PC-3 (cell line): ENCODE measurements at regions not wholly inside any gene's neighbourhood (a gene's known extent, or its start where the extent isn't known, plus 50 kb on each side); places are given as distances from the start of the nearest gene placed in this dataset.

Experiments used
- ATAC-seq: fragments of 200-7000 bp; cut with Tn5 transposase; 2 replicates; pipeline ENCODE4 v1.9.1; 2020; ENCODE audit warnings: mild to moderate bottlenecking, moderate library complexity
- BruUV-seq: library from RNA; stranded (reverse); fragments of 400-500 nt; replicated peaks from 2 replicates; lab custom pipeline; 2021; lab: Mats Ljungman, UMichigan
- CTCF ChIA-PET: fragments of 300-600 bp; sonication (Branson Sonifier 250); formaldehyde crosslinking; loops from one replicate; lab custom pipeline; 2022; ENCODE audit warnings: antibody characterized with exemption; lab: Charles Lee
- POLR2A ChIA-PET: fragments of 300-600 bp; sonication (Branson Sonifier 250); formaldehyde crosslinking; loops from one replicate; lab custom pipeline; 2022; ENCODE audit warnings: antibody characterized with exemption; ENCODE audit not compliant: unreplicated experiment; lab: Charles Lee
- DNase-seq: peaks from one replicate; pipeline ENCODE4 v3.0.0-alpha.2; 2015
- H2AFZ ChIP-seq: fragments of 300-600 bp; sonication (generic); 2 replicates; pipeline ENCODE4 v1.6.0; 2016; ENCODE audit warnings: antibody characterized with exemption, low read length
- H3F3A ChIP-seq: fragments of 300-600 bp; sonication (generic); one replicate; pipeline ENCODE4 v1.6.0; 2017; ENCODE audit warnings: antibody characterized with exemption, low read length, control low read depth, mild to moderate bottlenecking; ENCODE audit not compliant: unreplicated experiment
- H3K27ac ChIP-seq: fragments of 300-600 bp; sonication (generic); 2 replicates; pipeline ENCODE4 v1.5.1; 2016; ENCODE audit warnings: mild to moderate bottlenecking, low read length
- H3K27me3 ChIP-seq: fragments of 300-600 bp; sonication (generic); 2 replicates; pipeline ENCODE4 v1.6.1; 2016; ENCODE audit warnings: low read length, mixed read lengths
- H3K36me3 ChIP-seq: fragments of 300-600 bp; sonication (generic); 2 replicates; pipeline ENCODE4 v1.6.1; 2016; ENCODE audit warnings: low read depth, mixed run types, low read length, mixed read lengths
- H3K4me1 ChIP-seq: fragments of 300-600 bp; sonication (generic); 2 replicates; pipeline ENCODE4 v1.5.1; 2016; ENCODE audit warnings: low read length; ENCODE audit not compliant: insufficient read depth
- H3K4me2 ChIP-seq: fragments of 300-600 bp; sonication (generic); 2 replicates; pipeline ENCODE4 v1.6.0; 2016; ENCODE audit warnings: low read length
- H3K4me3 ChIP-seq: fragments of 300-600 bp; sonication (generic); 2 replicates; pipeline ENCODE4 v1.5.1; 2016; ENCODE audit warnings: mild to moderate bottlenecking, low read length, mixed read lengths
- H3K79me2 ChIP-seq: fragments of 300-600 bp; sonication (generic); 2 replicates; pipeline ENCODE4 v1.6.1; 2017; ENCODE audit warnings: low read length, mixed read lengths
- H3K9ac ChIP-seq: fragments of 300-600 bp; sonication (generic); 2 replicates; pipeline ENCODE4 v1.6.0; 2016; ENCODE audit warnings: mild to moderate bottlenecking, low read length
- H3K9me2 ChIP-seq: fragments of 300-600 bp; sonication (generic); replicated peaks from 2 replicates; pipeline ENCODE4 v1.6.1; 2016; ENCODE audit warnings: mixed run types, low read length, mixed read lengths
- H3K9me3 ChIP-seq: fragments of 300-600 bp; sonication (generic); 2 replicates; pipeline ENCODE4 v1.6.1; 2016; ENCODE audit warnings: low read length, mixed read lengths
- H4K20me1 ChIP-seq: fragments of 300-600 bp; sonication (generic); 2 replicates; pipeline ENCODE4 v1.6.1; 2016; ENCODE audit warnings: low read length, mixed read lengths
- EZH2 ChIP-seq: fragments of 300-600 bp; sonication (generic); IDR thresholded peaks from one replicate; pipeline ENCODE4 v1.6.1; 2017; ENCODE audit warnings: antibody characterized with exemption, mild to moderate bottlenecking, low read length; ENCODE audit not compliant: unreplicated experiment
- EZH2phosphoT487 ChIP-seq: fragments of 300-600 bp; sonication (generic); IDR thresholded peaks from 2 replicates; pipeline ENCODE4 v1.6.1; 2018; ENCODE audit warnings: mild to moderate bottlenecking, antibody characterized with exemption, low read length, borderline replicate concordance
- intact Hi-C: fragments of 100-400 bp; cut with micrococcal nuclease; formaldehyde crosslinking; loops from 2 replicates; pipeline ENCODE4 v1.9.0; 2023
- TF ChIP-seq, protein P1 (sequence below): fragments of 300-600 bp; sonication (generic); conservative IDR thresholded peaks from 2 replicates; pipeline ENCODE4 v1.5.1; 2017; ENCODE audit warnings: antibody characterized with exemption, low read depth, mild to moderate bottlenecking, low read length

DNA sequence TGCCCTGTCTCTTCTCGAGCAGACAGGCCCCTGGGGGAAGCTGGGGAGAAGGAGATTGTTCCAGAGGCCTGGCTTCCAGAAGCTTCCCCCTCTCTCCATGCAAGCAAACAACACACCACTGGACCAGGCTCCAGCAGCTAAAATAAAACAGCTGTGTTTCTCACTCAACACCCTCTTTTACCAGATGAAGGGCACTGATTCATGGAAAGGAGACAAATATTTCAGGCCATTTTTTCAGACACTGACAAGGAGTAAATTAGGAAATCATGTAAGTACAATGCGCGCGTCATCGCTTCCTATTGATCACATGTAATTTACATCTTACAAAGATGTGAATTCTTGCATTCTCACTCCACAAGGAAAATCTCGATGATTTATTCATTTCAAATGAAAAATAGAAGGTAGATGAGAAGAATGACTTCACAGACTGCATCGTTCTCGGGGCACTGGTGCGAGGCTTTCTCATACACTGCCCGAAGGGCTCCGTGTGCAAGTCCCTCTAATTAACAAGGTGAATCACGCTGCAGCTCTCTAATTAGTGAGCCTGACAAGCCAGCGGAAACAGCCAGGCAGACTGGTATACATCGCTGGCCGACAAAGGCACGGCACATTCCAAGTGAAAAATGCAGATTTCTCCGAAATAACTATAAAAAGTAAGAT lies 153.6 kb downstream of the KCTD15 start:
- DNase-seq: no peak
- POLR2A ChIA-PET: no interaction called here
- CTCF ChIA-PET: no interaction called here
- Histone ChIP-seq H3K9me3 (no peaks in the 10 kb centered on the region), H3K4me3 (no peak overlapping the region), H4K20me1 (no peaks in the 10 kb centered on the region), H3K79me2 (no peaks in the 10 kb centered on the region), H3K4me2 (no peak overlapping the region), H3F3A (no peaks in the 10 kb centered on the region), H3K4me1 (no peaks in the 10 kb centered on the region), H3K9me2 (no peaks in the 10 kb centered on the region), H2AFZ (no peak overlapping the region), H3K9ac (no peak overlapping the region), H3K36me3 (no peaks in the 10 kb centered on the region), H3K27me3 (peaks cover 17% of the 10 kb centered on the region; the same call in 1 of the 2 replicates), H3K27ac (no peak overlapping the region)
- intact Hi-C loops: no loop called here
- no peak for TF ChIP-seq EZH2phosphoT487
- TF ChIP-seq EZH2: no peak
- TF ChIP-seq, protein P1, sequence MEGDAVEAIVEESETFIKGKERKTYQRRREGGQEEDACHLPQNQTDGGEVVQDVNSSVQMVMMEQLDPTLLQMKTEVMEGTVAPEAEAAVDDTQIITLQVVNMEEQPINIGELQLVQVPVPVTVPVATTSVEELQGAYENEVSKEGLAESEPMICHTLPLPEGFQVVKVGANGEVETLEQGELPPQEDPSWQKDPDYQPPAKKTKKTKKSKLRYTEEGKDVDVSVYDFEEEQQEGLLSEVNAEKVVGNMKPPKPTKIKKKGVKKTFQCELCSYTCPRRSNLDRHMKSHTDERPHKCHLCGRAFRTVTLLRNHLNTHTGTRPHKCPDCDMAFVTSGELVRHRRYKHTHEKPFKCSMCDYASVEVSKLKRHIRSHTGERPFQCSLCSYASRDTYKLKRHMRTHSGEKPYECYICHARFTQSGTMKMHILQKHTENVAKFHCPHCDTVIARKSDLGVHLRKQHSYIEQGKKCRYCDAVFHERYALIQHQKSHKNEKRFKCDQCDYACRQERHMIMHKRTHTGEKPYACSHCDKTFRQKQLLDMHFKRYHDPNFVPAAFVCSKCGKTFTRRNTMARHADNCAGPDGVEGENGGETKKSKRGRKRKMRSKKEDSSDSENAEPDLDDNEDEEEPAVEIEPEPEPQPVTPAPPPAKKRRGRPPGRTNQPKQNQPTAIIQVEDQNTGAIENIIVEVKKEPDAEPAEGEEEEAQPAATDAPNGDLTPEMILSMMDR: no peak
- no TSS peak for BruUV-seq
- ATAC-seq: no peak

DNA sequence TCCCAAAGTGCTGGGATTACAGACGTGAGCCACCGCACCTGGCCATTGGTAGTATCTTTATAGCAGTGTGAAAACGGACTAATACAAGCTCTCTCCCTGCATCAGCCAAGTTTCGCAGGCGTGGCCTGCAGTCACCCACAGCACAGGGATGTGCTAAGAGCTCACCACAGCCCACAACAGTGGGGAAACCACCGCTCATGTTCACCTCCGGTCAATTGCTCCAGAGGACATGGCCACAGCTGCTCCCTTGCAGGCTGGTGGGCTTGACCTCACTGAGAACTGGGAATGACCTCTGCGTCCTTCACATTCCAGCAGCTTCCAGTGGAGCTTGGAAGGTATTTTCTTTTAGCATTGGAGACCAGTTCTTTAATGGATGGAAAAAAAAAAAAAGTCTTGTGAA lies 156.4 kb downstream of the KCTD15 start:
- peaks cover 16% of the 10 kb centered on the region; the same call in 1 of the 2 replicates for H3K27me3 ChIP-seq
- no peak for TF ChIP-seq EZH2
- TF ChIP-seq, protein P1: no peak
- no peak for TF ChIP-seq EZH2phosphoT487
- no peaks in the 10 kb centered on the region for H3K36me3 ChIP-seq
- no peaks in the 10 kb centered on the region for H3K4me1 ChIP-seq
- H3F3A ChIP-seq: no peaks in the 10 kb centered on the region
- H3K4me2 ChIP-seq: no peak overlapping the region
- H3K79me2 ChIP-seq: no peaks in the 10 kb centered on the region
- ChIA-PET CTCF (interaction anchor here (0.6 kb wide), 1 partner anchor 40 kb away, joined by 4 read pairs; no protein-coding TSS in a partner anchor), POLR2A (no interaction called here)
- H3K9me2 ChIP-seq: no peaks in the 10 kb centered on the region
- no peaks in the 10 kb centered on the region for H3K9me3 ChIP-seq
- no peak overlapping the region for H2AFZ ChIP-seq
- no peak overlapping the region for H3K9ac ChIP-seq
- no peak for ATAC-seq
- intact Hi-C loops: no loop called here
- no TSS peak for BruUV-seq
- no peak for DNase-seq
- H3K27ac ChIP-seq: no peak overlapping the region
- H3K4me3 ChIP-seq: no peak overlapping the region
- H4K20me1 ChIP-seq: no peaks in the 10 kb centered on the region

DNA sequence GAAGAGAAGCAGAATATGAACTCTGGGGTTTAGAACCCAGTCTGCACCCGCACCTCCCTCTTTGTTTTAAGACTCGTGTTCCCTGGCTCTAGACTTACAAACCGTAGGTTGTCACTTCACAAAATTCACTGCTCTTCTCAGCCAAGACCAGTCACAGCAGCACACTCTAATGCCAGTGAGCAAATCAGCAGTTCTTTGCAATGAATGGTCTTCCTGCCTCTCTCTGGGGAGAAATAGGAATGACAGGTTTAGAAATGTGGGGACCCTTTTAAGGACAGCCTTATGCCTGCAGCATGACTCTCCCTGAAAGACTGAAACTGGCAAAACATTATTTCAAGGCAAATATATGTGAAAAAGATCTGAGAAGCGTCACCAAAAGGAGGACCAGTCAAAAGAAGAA lies 156.9 kb downstream of the KCTD15 start:
- Histone ChIP-seq H4K20me1 (no peaks in the 10 kb centered on the region), H3K4me3 (no peak overlapping the region), H3K9me3 (no peaks in the 10 kb centered on the region), H3F3A (no peaks in the 10 kb centered on the region), H3K27ac (no peak overlapping the region), H3K27me3 (peaks cover 14% of the 10 kb centered on the region; the same call in 1 of the 2 replicates), H3K9ac (no peak overlapping the region), H3K36me3 (no peaks in the 10 kb centered on the region), H3K79me2 (no peaks in the 10 kb centered on the region), H3K4me1 (no peaks in the 10 kb centered on the region), H3K9me2 (no peaks in the 10 kb centered on the region), H3K4me2 (no peak overlapping the region), H2AFZ (no peak overlapping the region)
- no TSS peak for BruUV-seq
- TF ChIP-seq, protein P1: no peak
- no peak for TF ChIP-seq EZH2
- no peak for TF ChIP-seq EZH2phosphoT487
- intact Hi-C loops: no loop called here
- ChIA-PET POLR2A (no interaction called here), CTCF (no interaction called here)
- peak; percentile 1 for DNase-seq
- no peak for ATAC-seq
